GM18519 (cell line): ENCODE measurements at regions not wholly inside any gene's neighbourhood (a gene's known extent, or its start where the extent isn't known, plus 50 kb on each side); places are given as distances from the start of the nearest gene placed in this dataset.
"Not testable (repeated sequence)": the region's sequence is repeated elsewhere in the genome, so short reads cannot be mapped to it uniquely, and the experiment has no call there.

Source experiments
- ATAC-seq: cut with Tn5 transposase; IDR thresholded peaks from one replicate; pipeline ENCODE4 v1.9.1; 2021; ENCODE audit warnings: mild to moderate bottlenecking, moderate library complexity; ENCODE audit not compliant: unreplicated experiment, low FRiP score

DNA sequence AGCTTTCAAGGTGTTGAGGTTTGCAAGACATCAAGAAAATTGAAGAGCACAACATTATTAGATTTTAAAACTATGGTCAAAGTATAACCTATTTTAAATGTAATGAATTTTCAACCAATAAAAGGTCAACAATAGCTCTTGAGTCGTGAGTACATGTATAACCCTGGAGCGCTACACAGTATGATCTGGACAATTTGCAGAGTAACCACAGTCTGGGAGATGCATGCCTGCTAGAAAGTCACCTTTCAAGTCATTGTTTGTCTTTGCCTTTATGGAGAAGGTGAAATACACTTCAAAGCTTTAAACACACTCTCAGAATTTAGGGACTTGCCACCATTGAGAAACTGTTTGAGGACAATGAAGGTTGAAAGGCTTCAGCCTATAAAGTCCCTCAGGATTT is 112.6 kb upstream of the ALCAM start:
- no peak for ATAC-seq

- ATAC-seq, result no peak
These were observed 111.4 kb upstream of the ALCAM start for GRCh38 chr3:105255350-105255749.

DNA sequence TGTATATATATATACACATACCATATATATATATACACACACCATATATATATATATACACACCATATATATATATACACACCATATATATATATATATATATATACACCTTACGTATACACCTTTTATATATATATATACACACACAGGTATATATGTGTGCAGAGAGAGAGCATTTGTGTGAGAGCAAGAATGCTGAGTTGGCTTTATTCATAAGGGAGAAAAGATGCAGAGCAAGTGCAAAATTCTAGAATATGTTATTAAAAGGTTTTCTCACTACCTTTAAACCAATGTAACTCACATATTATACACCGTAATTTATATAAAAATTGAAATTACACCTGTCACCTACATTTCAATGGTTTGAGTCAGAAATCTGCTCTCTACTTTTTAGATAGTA is 107.2 kb upstream of the ALCAM start:
- no peak for ATAC-seq

DNA sequence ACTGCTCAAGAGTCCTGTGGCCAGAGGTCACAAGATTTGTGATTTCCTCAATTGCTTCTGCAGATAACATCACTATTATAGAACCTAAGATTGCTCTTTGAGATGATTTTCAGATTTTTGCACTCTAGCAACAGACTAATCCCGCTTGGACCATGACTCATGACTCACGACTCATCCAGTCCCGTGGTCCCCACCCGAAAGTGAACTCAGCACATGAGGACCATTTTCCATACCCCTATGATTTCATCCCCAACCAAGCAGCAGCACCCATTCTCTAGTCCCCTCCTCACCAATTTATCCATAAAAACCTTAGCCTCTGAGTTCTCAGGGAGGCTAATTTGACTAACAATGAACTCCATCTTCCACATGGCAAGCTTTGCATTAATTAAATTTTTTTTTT is 106.3 kb upstream of the ALCAM start:
- no peak for ATAC-seq

DNA sequence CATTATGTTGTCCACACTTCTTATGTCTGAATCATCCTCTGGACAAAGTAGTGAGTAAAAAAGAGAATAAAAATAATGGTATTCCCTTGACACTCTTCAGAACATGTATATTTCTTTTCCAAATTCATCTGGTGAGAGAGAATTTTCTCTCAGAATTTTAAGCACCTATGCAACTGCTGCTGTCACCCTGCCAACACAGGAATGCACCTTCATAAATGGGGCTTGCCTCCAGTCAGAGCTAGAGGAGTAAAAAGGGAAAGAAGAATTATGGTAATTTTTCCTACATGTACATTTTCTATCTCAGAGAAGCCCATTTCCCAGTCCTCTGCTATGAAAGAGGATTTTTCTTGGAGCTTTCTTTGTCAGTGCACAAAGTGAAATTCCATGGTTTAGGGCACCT is 92.2 kb upstream of the ALCAM start:
- no peak for ATAC-seq

- ATAC-seq, result no peak
These were observed 91.8 kb upstream of the ALCAM start for GRCh38 chr3:105274958-105275357.

GRCh38 chr3:105277656-105278055 is 89.1 kb upstream of the ALCAM start:
- no peak for ATAC-seq

GRCh38 chr3:105278688-105279087 is 88.0 kb upstream of the ALCAM start:
- ATAC-seq, result no peak

GRCh38 chr3:105281989-105282388 is 84.7 kb upstream of the ALCAM start:
- no peak for ATAC-seq

DNA sequence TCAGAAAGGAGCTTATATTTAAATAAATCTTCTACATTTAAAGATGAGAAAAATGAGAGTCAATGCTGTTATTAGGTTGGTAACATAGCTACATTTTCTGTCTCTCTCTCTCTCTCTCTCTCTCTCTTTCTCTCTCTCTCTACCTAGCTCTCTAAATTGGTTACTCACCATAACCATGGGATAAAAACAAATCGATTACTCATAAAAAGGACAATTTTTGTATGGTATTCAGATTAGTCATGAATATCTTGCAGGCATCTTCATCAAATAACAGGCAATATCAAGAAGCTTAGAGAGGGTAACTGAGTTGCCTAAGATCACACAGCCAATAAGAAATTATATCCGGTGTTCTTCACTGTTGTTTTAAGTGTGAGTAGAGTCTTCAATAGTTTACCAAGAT is 81.8 kb upstream of the ALCAM start:
- ATAC-seq, result no peak

- no peak for ATAC-seq
These were observed 81.0 kb upstream of the ALCAM start for GRCh38 chr3:105285653-105286241.

GRCh38 chr3:105293441-105293840 is 73.3 kb upstream of the ALCAM start:
- no peak for ATAC-seq

DNA sequence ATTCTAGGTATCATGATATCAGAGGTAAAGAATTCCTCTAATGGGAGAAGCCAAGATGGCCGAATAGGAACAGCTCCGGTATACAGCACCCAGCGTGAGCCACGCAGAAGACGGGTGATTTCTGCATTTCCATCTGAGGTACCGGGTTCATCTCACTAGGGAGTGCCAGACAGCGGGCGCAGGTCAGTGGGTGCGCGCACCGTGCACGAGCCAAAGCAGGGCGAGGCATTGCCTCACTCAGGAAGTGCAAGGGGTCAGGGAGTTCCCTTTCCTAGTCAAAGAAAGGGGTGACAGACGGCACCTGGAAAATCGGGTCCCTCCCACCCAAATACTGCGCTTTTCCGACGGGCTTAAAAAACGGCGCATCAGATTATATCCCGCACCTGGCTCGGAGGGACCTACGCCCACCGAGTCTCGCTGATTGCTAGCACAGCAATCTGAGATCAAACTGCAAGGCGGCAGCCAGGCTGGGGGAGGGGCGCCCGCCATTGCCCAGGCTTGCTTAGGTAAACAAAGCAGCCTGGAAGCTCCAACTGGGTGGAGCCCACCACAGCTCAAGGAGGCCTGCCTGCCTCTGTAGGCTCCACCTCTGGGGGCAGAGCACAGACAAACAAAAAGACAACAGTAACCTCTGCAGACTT is 70.4 kb upstream of the ALCAM start:
- not testable (repeated sequence) for ATAC-seq

- no peak for ATAC-seq
These were observed 62.2 kb upstream of the ALCAM start for GRCh38 chr3:105304487-105304886.

GRCh38 chr3:105315144-105315543 is 51.6 kb upstream of the ALCAM start:
- ATAC-seq, result no peak

GRCh38 chr3:105315815-105316214 is 50.9 kb upstream of the ALCAM start:
- no peak for ATAC-seq

DNA sequence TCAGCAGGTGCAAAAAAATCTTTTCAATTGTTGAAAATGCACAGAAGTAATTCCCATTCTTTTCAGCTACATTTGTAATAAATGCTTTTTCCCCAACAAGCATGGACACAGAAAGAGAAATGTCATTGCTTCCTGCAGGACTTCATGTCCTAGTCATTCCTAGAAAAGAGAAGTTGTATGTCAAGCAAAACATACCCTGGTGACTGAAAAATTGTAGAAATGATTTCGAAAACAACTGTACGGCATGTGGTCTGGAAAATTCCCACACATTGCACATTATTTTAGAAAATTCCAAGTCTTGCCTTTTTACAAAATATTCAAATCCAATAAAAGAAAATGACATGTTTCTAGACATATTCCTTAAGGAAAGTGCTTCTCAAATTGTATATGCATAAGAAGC is 50.4 kb upstream of the ALCAM start:
- no peak for ATAC-seq
